ENCODE measurements at regions not wholly inside any gene's neighbourhood (a gene's known extent, or its start where the extent isn't known, plus 50 kb on each side); places are given as distances from the start of the nearest gene placed in this dataset.

DNA sequence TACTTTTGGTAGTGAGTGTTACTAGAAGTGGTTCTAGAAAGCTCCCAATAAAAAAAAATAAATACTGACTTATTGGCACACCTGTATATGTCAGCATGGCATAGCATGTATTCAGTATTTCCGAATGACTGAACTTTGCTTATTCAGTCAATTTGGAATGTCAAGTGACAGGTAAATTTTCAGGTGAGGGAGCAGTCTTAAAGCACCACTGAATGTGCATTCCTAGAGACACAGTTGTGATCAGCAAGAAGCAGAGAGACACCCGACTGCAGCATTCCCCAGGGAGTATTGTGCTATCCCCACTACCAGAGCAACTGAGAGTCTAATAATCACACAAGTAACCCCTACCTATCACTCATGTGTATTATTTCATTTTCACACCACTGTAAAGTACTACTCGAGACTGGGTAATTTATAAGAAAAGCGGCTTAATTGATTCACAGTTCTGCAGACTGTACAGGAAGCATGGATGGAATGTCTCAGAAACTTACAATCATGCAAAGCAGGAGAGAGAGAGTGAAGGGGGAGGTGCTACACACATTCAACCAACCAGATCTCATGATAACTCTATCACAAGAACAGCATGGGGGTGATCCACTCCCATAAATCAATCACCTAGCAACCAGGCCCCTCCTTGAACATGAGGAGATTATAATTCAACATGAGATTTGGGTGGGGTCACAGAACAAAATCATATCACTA, 201.5 kb downstream of the TBX15 start:
- no peak for DNase-seq (ENCODE audit: low read depth)
- no peak overlapping the region for H3K4me3 ChIP-seq (ENCODE audit: low read depth, low read length)
- TF ChIP-seq, protein P1, sequence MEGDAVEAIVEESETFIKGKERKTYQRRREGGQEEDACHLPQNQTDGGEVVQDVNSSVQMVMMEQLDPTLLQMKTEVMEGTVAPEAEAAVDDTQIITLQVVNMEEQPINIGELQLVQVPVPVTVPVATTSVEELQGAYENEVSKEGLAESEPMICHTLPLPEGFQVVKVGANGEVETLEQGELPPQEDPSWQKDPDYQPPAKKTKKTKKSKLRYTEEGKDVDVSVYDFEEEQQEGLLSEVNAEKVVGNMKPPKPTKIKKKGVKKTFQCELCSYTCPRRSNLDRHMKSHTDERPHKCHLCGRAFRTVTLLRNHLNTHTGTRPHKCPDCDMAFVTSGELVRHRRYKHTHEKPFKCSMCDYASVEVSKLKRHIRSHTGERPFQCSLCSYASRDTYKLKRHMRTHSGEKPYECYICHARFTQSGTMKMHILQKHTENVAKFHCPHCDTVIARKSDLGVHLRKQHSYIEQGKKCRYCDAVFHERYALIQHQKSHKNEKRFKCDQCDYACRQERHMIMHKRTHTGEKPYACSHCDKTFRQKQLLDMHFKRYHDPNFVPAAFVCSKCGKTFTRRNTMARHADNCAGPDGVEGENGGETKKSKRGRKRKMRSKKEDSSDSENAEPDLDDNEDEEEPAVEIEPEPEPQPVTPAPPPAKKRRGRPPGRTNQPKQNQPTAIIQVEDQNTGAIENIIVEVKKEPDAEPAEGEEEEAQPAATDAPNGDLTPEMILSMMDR (IDR thresholded peaks at IDR 0.05; ENCODE audit: low read depth, low read length, missing control alignments) = no peak

DNA sequence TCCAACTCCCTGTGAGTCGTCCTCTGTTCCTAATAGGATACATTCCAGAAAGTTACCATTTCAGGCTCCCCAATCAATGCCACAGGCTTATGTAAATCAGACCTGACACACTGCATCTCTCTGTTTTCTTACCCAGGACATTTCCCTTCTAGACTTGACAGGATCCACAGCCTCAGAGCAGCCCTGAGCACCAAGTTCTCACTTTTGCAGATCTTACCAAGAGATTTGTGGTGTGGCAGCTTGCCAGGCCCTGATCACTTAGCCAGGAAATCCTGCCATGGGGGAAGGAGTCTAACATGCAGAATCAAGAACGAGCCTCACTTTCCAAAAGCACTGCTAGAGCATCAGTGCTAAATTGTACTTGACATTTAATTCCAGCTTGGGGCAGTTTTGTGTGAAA, 202.9 kb downstream of the TBX15 start:
- TF ChIP-seq, protein P1 (IDR thresholded peaks at IDR 0.05; ENCODE audit: low read depth, low read length, missing control alignments) = no peak
- H3K4me3 ChIP-seq (ENCODE audit: low read depth, low read length) = no peak overlapping the region
- DNase-seq (ENCODE audit: low read depth) = no peak

DNA sequence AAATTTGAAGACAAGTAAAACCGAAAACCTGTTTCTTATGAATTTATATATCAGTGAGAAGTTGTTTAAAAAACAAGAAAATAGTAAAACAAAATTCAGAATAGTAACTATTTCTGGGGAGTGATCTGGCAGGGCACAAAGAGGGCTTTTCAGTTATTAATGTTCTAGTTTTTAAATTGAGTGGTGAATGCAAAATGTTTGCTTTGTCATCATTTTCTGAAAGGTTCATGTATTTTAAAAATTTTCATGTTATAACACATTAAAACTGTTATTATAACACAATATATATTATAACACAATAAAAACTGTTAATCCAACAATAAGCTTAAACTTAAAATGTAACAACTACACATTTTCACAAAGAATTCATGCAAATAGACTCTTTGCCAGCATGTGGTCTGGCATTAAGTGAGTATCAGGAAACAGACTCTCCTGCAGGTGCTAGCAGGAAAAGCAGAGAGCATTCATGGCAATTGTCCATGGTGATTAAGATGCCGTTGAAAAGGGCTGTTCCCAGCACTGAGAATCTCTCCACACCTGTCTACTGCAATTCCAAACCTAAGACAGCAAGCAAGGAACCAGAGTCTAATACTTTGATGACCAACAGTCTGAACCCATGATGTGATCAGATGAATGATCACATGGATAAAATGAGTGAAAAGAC, 204.9 kb downstream of the TBX15 start:
- H3K4me3 ChIP-seq (ENCODE audit: low read depth, low read length) = no peak overlapping the region
- DNase-seq (ENCODE audit: low read depth) = no peak
- TF ChIP-seq, protein P1 (IDR thresholded peaks at IDR 0.05; ENCODE audit: low read depth, low read length, missing control alignments) = no peak

DNA sequence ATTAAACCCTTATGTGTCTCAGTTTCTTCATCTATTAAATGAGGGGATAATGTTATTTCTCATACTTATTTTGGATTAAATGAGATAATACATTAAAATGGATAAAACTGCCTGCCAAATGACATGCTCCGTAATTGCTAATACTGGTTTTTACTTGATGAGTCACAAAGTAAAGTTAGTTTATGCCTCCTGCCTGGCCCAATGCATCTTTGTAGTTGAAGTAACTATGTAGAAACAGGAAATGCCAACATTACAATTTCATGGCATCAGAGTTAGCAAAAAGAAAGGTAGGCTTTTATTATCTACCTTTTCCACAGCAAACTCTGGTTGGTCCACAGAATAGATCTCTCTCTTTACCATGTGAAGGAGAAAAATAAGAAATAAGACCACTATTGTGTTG, 214.5 kb downstream of the TBX15 start:
- no peak overlapping the region for H3K4me3 ChIP-seq (ENCODE audit: low read depth, low read length)
- no peak for DNase-seq (ENCODE audit: low read depth)
- TF ChIP-seq, protein P1 (IDR thresholded peaks at IDR 0.05; ENCODE audit: low read depth, low read length, missing control alignments) = no peak

DNA sequence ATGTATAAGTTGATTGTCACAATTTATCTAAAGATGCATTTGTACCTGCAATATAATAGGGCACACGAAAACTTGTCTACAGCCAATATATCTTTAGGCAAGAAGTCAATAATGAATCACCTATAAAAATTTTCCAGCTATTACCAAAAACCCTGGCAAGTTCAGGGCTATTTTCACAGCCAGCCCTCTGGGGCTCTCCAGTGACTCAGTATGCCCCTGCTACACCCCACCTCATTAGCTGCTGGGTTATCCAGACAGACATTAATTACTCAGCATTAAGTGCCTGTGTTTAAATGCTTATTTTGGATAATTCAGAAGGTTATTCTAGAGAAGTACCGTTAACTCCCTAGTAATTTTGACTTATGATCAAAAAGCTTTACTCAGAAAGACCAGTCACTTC, 220.2 kb downstream of the TBX15 start:
- DNase-seq (ENCODE audit: low read depth) = no peak
- H3K4me3 ChIP-seq (ENCODE audit: low read depth, low read length) = no peak overlapping the region
- TF ChIP-seq, protein P1 (IDR thresholded peaks at IDR 0.05; ENCODE audit: low read depth, low read length, missing control alignments) = no peak

DNA sequence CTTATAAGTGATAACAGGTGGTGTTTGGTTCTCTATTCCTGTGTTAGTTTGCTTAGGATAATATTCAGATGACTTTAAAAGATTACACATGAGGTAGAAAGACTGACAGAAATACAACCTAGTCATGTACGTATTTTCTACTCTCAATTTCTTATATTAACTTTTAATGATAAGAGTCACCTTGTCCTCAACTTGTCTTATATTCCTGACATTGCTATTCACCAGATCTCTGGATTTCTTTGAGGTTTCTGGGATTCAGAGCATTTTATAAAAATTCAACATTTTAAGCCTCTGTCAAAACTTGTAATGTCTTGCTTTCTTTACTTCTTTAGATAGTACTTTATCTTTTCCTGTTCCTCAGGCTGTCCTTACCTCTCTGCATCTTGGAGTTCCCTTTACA, 234.2 kb downstream of the TBX15 start:
- TF ChIP-seq, protein P1 (IDR thresholded peaks at IDR 0.05; ENCODE audit: low read depth, low read length, missing control alignments) = no peak
- no peak overlapping the region for H3K4me3 ChIP-seq (ENCODE audit: low read depth, low read length)
- DNase-seq (ENCODE audit: low read depth) = no peak

DNA sequence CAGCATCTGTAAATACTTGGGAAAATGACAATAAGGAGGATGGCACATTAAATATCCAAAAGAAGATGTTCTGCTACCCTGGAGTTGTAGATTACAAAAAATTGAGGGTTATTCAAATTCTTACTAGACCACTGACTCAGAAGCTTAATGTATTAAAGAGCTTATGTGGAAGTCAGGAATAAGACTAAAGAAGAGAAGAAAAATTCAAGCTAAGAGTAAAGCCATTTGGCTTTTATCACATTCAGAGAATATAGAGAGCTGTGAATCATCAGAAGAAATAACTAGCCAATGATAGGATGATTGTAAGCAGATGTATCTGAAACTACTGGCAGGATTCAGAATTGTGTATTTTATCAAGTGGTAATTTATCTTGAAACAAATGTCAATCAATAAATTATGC, 237.0 kb downstream of the TBX15 start:
- DNase-seq (ENCODE audit: low read depth) = no peak
- no peak overlapping the region for H3K4me3 ChIP-seq (ENCODE audit: low read depth, low read length)
- TF ChIP-seq, protein P1 (IDR thresholded peaks at IDR 0.05; ENCODE audit: low read depth, low read length, missing control alignments) = no peak

Measured in GM12864 (cell line).